Fibroblast of the aortic adventitia (primary cell): ENCODE measurements at regions not wholly inside any gene's neighbourhood (a gene's known extent, or its start where the extent isn't known, plus 50 kb on each side); places are given as distances from the start of the nearest gene placed in this dataset.
"Not testable (repeated sequence)": the region's sequence is repeated elsewhere in the genome, so short reads cannot be mapped to it uniquely, and the experiment has no call there.

Experiments used
- DNase-seq: peaks from one replicate; pipeline ENCODE4 v3.0.0-alpha.2; 2010; ENCODE audit warnings: low read depth
- H3K4me3 ChIP-seq: 2 replicates; pipeline ENCODE4 v1.5.1; 2011; ENCODE audit warnings: low read depth, mild to moderate bottlenecking, control low read depth, low read length, moderate library complexity
- TF ChIP-seq, protein P1 (sequence below): IDR thresholded peaks from 2 replicates; pipeline ENCODE4 v1.5.1; 2011; ENCODE audit warnings: mild to moderate bottlenecking, low read length, control low read depth, inconsistent platforms; ENCODE audit not compliant: insufficient read depth

DNA sequence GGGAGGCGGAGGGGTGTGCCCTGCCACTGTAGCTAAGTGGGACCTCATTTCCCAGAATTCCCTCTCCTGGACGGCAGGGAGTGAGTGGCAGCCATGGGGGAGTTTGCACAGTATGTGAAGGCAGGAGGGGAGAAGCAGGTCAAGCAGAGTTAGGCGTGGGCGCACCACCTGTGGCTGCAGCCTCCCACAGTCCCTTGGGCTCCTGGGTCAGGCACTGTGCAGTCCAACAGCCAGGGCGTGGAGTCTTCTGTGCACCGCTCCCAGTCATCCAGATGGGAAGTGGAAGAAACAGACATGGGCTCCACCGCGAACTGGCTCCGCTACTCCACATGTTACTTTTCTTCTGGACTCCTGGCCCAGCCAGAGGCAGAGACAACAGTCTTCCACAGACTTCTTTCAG, 85.4 kb upstream of the TIAM1 start:
- TF ChIP-seq, protein P1, sequence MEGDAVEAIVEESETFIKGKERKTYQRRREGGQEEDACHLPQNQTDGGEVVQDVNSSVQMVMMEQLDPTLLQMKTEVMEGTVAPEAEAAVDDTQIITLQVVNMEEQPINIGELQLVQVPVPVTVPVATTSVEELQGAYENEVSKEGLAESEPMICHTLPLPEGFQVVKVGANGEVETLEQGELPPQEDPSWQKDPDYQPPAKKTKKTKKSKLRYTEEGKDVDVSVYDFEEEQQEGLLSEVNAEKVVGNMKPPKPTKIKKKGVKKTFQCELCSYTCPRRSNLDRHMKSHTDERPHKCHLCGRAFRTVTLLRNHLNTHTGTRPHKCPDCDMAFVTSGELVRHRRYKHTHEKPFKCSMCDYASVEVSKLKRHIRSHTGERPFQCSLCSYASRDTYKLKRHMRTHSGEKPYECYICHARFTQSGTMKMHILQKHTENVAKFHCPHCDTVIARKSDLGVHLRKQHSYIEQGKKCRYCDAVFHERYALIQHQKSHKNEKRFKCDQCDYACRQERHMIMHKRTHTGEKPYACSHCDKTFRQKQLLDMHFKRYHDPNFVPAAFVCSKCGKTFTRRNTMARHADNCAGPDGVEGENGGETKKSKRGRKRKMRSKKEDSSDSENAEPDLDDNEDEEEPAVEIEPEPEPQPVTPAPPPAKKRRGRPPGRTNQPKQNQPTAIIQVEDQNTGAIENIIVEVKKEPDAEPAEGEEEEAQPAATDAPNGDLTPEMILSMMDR: no peak
- DNase-seq: no peak
- H3K4me3 ChIP-seq: no peak overlapping the region

DNA sequence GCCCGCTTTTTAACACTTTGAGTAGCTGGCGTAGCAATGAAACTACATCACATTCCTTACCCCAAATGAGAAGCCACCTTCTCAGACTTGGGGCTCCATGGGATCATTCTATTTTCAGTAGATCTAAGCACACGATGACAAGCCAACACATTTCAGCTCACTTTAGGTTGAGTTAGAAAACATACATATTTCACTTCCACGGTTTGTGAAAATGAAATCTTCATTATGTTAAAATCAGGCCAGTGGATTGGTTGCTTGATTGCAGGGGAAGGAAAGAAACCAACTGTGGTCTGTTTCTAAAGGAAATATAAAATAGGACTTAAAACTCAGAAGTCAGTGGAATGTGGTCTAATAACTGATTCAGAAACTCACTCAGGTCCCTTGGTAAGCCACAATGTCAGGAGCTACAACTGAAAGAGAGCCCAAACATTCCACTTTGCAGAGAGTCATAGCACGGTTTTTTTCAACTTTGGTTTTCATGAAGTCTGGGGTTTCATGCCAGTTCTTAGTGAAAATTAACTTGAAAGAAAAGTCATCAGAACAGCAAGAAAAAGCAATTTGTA, 82.3 kb upstream of the TIAM1 start:
- DNase-seq: no peak
- H3K4me3 ChIP-seq: no peak overlapping the region
- TF ChIP-seq, protein P1: no peak

DNA sequence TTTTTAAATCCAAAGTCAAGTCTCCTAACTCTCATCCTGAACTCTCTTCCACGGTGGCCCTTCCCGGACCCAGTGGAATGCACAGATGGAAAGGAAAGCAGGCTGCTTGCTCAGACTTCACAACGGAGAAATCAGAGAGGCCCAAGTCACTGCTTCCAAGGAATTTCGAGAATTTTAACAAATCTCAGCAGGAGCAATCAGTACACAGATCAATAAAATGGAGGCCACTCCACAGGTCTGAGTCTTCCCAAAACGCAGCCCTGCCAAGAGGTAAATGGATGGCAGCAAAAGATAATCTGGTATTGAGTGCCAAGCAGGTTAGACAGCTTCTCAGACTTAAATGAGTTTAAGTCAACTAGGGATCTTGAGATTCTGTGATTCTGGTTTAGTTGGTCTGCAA, 81.1 kb upstream of the TIAM1 start:
- H3K4me3 ChIP-seq: no peak overlapping the region
- TF ChIP-seq, protein P1: no peak
- no peak for DNase-seq

DNA sequence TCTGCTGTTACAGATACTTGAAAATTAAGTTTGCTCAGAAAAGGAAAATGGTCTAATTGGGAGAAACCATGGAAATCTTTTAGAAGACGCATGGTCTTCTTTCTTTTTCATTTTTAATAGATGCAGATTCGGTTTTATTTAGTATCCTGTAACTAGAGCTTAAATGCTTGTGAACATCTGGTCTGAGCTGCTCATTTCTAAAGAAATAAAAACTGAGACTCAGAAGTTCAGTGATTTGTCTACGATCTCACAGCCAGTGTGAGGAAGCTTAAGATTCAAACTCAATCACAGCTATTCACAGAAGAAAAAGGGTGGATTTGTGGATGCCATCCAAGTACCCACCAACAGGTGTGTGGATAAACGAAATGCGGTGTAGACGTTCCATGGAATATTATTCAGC, 80.0 kb upstream of the TIAM1 start:
- H3K4me3 ChIP-seq: no peak overlapping the region
- DNase-seq: no peak
- TF ChIP-seq, protein P1: no peak

DNA sequence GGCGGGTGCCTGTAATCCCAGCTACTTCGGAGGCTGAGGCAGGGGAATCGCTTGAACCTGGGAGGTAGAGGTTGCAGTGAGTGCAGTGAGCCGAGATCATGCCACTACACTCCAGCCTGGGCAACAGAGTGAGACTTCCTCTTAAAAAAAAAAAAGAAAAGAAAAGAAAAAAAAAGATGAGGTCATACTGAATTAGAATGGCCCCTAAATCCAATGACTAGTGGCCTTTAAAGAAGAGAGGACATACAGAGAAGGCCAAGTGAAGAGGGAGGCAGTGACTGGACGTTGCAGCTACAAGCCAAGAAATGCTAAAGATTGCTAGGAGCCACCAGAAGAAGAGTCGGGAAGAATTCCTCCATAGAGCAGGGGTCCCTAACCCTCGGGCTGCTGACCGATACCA, 76.9 kb upstream of the TIAM1 start:
- no peak for DNase-seq
- no peak overlapping the region for H3K4me3 ChIP-seq
- TF ChIP-seq, protein P1: no peak

DNA sequence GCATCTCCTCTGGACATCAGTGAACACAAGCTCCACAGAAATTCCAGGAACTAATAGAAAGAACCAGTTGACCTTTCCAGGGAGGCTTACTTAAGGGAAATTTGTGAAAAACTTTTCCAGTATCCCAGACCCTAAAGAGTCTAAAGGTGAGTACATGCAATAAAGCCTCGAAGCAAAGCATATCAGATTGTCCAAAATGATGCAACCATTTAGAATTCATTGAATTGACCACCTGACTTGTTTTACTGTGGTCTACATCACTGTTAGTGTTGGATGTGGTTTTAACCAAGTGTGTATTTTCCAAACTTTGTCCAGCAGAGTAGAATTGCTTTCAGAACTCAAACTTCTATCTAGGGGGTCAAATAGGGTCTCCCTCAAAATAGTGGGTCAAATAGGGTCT, 76.3 kb upstream of the TIAM1 start:
- DNase-seq: no peak
- TF ChIP-seq, protein P1: no peak
- no peak overlapping the region for H3K4me3 ChIP-seq

DNA sequence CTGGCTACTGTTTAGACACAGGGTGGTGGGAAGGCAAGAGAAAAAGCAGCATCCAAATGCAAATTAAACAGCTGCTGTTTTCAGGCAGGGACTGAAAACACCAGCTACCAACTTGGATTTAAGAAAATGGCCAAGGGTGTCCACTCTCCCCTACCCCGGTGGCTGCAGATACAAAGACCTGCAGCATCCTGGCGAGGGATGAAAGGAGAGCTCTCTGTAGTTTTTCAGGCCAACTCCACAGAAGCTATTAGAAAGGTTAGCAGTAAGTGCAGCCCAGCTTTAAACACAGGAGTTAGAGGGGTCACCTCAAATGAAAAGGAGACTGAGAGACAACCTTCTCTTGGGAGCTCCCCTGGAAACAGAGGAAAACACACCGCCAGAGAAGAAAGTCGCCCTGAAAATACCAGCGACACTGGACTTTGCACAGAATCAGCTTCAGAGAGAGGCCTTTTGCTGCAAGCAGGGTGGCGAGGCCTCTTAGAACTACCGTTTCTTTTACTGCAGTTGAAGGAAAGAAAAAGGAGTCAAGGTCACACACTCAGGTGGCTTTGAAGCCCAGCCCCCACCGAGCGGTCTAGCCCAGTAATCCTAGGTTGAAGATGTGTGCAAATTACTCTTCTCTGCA, 74.4 kb upstream of the TIAM1 start:
- TF ChIP-seq, protein P1: no peak
- DNase-seq: no peak
- no peak overlapping the region for H3K4me3 ChIP-seq

DNA sequence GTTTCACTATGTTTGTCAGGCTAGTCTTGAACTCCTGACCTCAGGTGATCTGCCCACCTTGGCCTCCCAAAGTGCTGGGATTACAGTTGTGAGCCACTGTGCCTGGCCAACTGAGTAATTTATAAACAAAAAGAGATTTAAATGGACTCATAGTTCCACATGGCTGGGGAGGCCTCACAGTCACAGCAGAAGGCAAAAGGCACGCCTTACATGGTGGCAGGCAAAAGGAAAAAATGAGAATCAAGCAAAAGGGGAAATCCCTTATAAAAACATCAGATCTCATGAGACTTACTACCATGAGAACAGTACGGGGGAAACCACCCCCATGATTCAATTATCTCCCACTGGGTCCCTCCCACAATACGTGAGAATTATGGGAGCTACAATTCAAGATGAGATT, 73.2 kb upstream of the TIAM1 start:
- not testable (repeated sequence) for H3K4me3 ChIP-seq, DNase-seq
